ENCODE measurements at regions not wholly inside any gene's neighbourhood (a gene's known extent, or its start where the extent isn't known, plus 50 kb on each side); places are given as distances from the start of the nearest gene placed in this dataset.
"Not testable (repeated sequence)": the region's sequence is repeated elsewhere in the genome, so short reads cannot be mapped to it uniquely, and the experiment has no call there.

DNA sequence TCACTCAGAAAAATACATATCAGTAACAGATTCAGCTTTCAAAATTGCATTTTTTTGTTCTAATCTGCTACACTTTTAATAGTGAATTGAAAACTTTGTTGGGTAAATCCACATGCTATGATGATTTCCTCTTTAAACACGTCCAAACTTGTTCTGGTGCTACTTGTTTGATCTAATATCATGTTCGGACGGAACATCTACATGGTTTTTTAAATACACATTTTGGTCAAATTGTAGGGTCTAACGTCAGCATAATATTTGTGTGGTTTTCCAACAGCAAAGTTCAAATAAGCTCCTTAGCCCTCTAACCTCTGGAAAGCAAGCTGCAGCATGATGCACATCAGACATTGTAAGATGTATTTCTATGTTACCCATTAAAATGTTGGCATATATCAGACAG is 98.5 kb upstream of the OSTN start:
- Histone ChIP-seq H3K4me1 (no peaks in the 10 kb centered on the region), H3K27me3 (no peaks in the 10 kb centered on the region), H3K9me3 (no peaks in the 10 kb centered on the region), H3K27ac (no peak overlapping the region), H3K36me3 (no peaks in the 10 kb centered on the region), H3K4me3 (no peak overlapping the region)
- no peak for TF ChIP-seq POLR2A (IDR thresholded peaks at IDR 0.05)
- TF ChIP-seq, protein P1, sequence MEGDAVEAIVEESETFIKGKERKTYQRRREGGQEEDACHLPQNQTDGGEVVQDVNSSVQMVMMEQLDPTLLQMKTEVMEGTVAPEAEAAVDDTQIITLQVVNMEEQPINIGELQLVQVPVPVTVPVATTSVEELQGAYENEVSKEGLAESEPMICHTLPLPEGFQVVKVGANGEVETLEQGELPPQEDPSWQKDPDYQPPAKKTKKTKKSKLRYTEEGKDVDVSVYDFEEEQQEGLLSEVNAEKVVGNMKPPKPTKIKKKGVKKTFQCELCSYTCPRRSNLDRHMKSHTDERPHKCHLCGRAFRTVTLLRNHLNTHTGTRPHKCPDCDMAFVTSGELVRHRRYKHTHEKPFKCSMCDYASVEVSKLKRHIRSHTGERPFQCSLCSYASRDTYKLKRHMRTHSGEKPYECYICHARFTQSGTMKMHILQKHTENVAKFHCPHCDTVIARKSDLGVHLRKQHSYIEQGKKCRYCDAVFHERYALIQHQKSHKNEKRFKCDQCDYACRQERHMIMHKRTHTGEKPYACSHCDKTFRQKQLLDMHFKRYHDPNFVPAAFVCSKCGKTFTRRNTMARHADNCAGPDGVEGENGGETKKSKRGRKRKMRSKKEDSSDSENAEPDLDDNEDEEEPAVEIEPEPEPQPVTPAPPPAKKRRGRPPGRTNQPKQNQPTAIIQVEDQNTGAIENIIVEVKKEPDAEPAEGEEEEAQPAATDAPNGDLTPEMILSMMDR (IDR thresholded peaks at IDR 0.05), result no peak
- no peak for DNase-seq

DNA sequence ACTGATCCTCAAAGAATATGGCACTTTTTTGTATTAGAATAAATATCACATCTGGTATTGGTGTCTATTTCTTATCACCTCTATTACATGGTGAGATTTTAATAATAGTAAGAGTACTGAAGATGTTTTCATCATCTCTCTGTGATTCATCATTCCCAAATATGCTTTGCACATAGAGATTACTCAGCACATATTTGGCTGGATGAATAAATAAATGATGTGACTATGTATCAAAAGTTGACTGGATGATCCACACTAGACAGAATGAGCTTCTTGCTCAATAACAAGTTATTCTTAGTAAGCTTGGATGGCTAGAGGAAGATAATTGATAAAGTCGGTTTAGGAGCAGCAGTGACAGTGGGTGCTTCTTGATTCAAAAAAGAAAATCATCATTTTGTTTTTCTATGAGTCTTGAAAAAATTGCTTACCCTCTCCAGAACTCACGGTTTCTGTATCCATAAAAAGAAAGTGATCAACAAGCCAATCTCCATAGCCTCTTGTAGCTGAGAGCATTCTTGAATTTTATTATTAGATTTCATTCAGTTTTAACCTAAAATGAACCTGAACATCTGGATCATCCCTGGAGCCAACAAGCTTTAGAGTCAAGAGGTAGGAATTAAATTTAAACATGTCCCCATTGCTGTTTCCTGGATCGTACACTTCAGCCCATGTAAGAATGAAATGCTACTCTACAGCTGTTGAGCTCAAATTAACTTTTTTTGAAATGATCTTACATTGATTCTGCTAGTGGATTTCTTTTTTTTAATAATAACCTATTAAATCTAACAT is 104.8 kb upstream of the OSTN start:
- Histone ChIP-seq H3K4me3 (no peak overlapping the region), H3K4me1 (no peaks in the 10 kb centered on the region), H3K27ac (no peak overlapping the region), H3K27me3 (no peaks in the 10 kb centered on the region), H3K9me3 (no peaks in the 10 kb centered on the region), H3K36me3 (no peaks in the 10 kb centered on the region)
- TF ChIP-seq, protein P1 (IDR thresholded peaks at IDR 0.05), result no peak
- no peak for TF ChIP-seq POLR2A (IDR thresholded peaks at IDR 0.05)
- no peak for DNase-seq

DNA sequence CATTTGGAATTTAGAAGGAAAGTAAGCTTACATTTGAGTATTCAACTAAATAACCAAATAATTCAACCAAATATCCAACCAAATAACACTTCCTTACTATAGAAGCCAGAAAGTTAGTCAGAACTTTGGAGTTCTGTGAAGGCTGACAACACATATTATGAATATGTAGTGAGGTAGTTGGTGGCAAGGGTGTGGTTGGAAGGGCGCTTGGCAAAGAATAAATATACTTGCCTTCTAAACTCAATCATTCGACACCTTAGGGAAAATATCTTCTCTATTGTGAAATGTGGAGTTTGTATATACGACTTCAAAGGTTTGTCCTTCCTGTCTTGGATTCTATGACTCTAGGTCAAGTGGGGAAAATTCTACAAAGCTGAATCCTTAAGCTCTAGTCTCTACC is 111.7 kb upstream of the OSTN start:
- TF ChIP-seq, protein P1 (IDR thresholded peaks at IDR 0.05), result no peak
- no peak for TF ChIP-seq POLR2A (IDR thresholded peaks at IDR 0.05)
- no peak overlapping the region for H3K27ac ChIP-seq
- no peak for DNase-seq

DNA sequence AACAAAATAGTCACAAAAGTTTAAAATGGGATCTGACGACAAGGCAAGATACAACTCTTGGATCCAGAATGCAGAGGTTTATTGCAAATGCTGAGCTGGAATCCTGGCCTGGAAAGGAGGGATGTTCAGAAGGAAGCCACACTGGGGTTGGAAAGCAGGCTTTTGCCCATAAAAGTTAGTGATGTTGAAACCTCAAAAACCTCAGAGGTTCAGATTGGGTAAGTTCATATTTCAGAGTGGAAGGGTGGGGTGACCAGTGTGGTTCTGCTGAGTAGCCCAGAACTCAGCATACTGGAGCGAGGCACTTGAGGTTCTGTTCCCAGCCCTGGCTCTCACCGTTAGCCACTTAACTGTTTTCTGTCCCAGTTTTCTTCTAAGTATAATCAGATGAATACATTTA is 114.0 kb upstream of the OSTN start:
- Histone ChIP-seq H3K9me3 (no peaks in the 10 kb centered on the region), H3K27ac (no peak overlapping the region), H3K4me3 (no peak overlapping the region), H3K4me1 (no peaks in the 10 kb centered on the region), H3K27me3 (no peaks in the 10 kb centered on the region), H3K36me3 (no peaks in the 10 kb centered on the region)
- no peak for DNase-seq
- no peak for TF ChIP-seq POLR2A (IDR thresholded peaks at IDR 0.05)
- TF ChIP-seq, protein P1 (IDR thresholded peaks at IDR 0.05), result no peak

More for the DNA sequence above, 111.7 kb upstream of the OSTN start:
- Histone ChIP-seq H3K9me3 (no peaks in the 10 kb centered on the region), H3K4me1 (no peaks in the 10 kb centered on the region), H3K36me3 (no peaks in the 10 kb centered on the region), H3K27me3 (no peaks in the 10 kb centered on the region), H3K4me3 (no peak overlapping the region)

DNA sequence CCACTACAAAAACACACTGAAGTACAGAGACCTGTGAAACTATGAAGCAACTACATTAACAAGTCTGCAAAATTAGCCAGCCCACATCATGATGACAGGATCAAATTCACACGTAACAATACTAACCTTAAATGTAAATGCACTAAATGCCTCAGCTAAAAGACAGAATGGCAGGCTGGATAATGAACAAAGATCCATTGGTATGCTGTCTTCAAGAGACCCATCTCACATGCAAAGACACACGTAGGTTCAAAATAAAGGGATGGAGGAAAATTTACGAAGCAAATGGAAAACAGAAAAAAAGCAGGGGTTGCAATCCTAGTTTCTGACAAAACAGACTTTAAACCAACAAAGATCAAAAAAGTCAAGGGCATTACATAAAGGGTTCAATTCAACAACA is 120.1 kb upstream of the OSTN start:
- not testable (repeated sequence) for H3K4me3 ChIP-seq

DNA sequence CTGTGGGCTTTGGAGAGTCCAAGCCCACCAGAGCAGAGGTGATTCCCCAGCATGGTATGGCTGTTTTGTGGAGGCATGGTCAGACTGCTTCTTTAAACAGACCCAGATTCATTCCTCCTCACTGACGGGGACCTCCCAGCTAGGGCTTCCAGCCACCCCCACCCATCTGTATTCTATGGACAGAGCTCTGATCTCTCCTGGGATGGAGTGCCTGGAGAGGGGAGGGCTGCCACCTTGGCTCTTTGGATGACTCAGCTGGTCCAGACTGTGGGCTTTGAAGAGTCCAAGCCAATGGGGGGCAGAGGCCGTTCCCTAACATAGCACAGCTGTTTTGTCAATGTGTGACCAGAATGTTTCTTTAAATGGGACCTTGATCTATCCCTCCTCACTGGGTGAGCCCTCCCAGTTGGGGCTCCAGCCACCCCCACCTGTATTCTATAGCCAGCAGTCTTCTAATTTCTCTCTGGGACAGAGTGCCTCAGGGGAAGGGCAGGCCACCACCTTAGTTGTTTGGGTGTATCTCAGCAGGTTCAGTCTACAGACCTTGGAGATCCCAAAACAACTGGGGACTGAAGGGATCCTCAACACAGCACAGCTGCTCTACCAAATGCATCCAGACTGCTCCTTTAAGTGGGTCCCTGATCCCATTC is 122.0 kb upstream of the OSTN start:
- H3K4me3 ChIP-seq, result no peak overlapping the region
- no peak overlapping the region for H3K27ac ChIP-seq
- no peak for TF ChIP-seq POLR2A (IDR thresholded peaks at IDR 0.05)
- TF ChIP-seq, protein P1 (IDR thresholded peaks at IDR 0.05), result no peak
- no peaks in the 10 kb centered on the region for H3K27me3 ChIP-seq
- H3K36me3 ChIP-seq, result no peaks in the 10 kb centered on the region
- H3K9me3 ChIP-seq, result no peaks in the 10 kb centered on the region
- H3K4me1 ChIP-seq, result no peaks in the 10 kb centered on the region
- no peak for DNase-seq

More for the DNA sequence above, 120.1 kb upstream of the OSTN start:
- H3K4me1 ChIP-seq, H3K27me3 ChIP-seq, H3K36me3 ChIP-seq, H3K27ac ChIP-seq, DNase-seq, H3K9me3 ChIP-seq: not testable (repeated sequence)

Measured in Peyer's patch (tissue), 4 donors.